Liver (tissue), 8 donors: ENCODE measurements at regions not wholly inside any gene's neighbourhood (a gene's known extent, or its start where the extent isn't known, plus 50 kb on each side); places are given as distances from the start of the nearest gene placed in this dataset.
A peak's percentile ranks its signal among the peaks of the same experiment; 100 is the strongest.

Experiments used
- DNase-seq: peaks from one replicate; pipeline ENCODE4 v3.0.0-alpha.2; 2017; ENCODE audit warnings: low spot score
- H3K27ac ChIP-seq, 2 donors: one replicate each; pipeline ENCODE4 v1.7.0; 2013; ENCODE audit warnings: inconsistent platforms in 2 of 2, low read length in 2 of 2, control low read depth in 1 of 2, low read depth in 1 of 2, mild to moderate bottlenecking in 1 of 2
- H3K27me3 ChIP-seq, 4 donors: one replicate each; pipeline versions ENCODE4 v1.6.1 to v1.7.0; 2013; ENCODE audit warnings: low read length in 3 of 4, inconsistent platforms in 1 of 4, mild to moderate bottlenecking in 1 of 4, moderate library complexity in 1 of 4; ENCODE audit not compliant: control insufficient read depth in 4 of 4, insufficient read depth in 4 of 4
- H3K36me3 ChIP-seq, 4 donors: one replicate each; pipeline versions ENCODE4 v1.6.1 to v1.7.0; 2013; ENCODE audit warnings: low read length in 3 of 4, mild to moderate bottlenecking in 3 of 4, low read depth in 1 of 4, moderate library complexity in 1 of 4; ENCODE audit not compliant: control insufficient read depth in 4 of 4, insufficient read depth in 3 of 4
- H3K4me1 ChIP-seq, 4 donors: one replicate each; pipeline versions ENCODE4 v1.6.1 to v1.7.0; 2013; ENCODE audit warnings: low read length in 3 of 4, mild to moderate bottlenecking in 3 of 4, moderate library complexity in 1 of 4; ENCODE audit not compliant: control insufficient read depth in 4 of 4, insufficient read depth in 4 of 4
- H3K4me3 ChIP-seq, 3 donors: one replicate each; pipeline versions ENCODE4 v1.6.1 to v1.7.0; 2013; ENCODE audit warnings: low read length in 3 of 3, control low read depth in 1 of 3, low read depth in 1 of 3, mild to moderate bottlenecking in 1 of 3
- H3K9ac ChIP-seq, 2 donors: one replicate each; pipeline ENCODE4 v1.7.0; 2013; ENCODE audit warnings: low read length in 2 of 2, mild to moderate bottlenecking in 2 of 2, moderate library complexity in 2 of 2, control low read depth in 1 of 2, low read depth in 1 of 2
- H3K9me3 ChIP-seq, 4 donors: one replicate each; pipeline versions ENCODE4 v1.6.1 to v1.7.0; 2013; ENCODE audit warnings: low read length in 3 of 4; ENCODE audit not compliant: control insufficient read depth in 4 of 4
- CTCF ChIP-seq: fragments of 150-350 bp; IDR thresholded peaks from 2 replicates; pipeline ENCODE4 v1.5.1; 2017; ENCODE audit warnings: improper control_type of control experiment, low read depth, low read length; ENCODE audit not compliant: missing input control
- FOXA1 ChIP-seq: IDR thresholded peaks from 2 replicates; pipeline ENCODE4 v1.6.1; 2016; ENCODE audit warnings: antibody characterized with exemption
- GABPA ChIP-seq, 2 donors: IDR thresholded peaks in 1 of 2; conservative IDR thresholded peaks in 1 of 2; 2 replicates each; pipeline ENCODE4 v1.6.1; 2016; ENCODE audit warnings: antibody characterized with exemption in 2 of 2, mild to moderate bottlenecking in 1 of 2, moderate library complexity in 1 of 2
- JUND ChIP-seq, 2 donors: IDR thresholded peaks; 2 replicates each; pipeline ENCODE4 v1.6.1; 2016; ENCODE audit warnings: antibody characterized with exemption in 2 of 2
- MAX ChIP-seq: IDR thresholded peaks from 2 replicates; pipeline ENCODE4 v1.6.1; 2016; ENCODE audit warnings: antibody characterized with exemption
- NR2F2 ChIP-seq: IDR thresholded peaks from 2 replicates; pipeline ENCODE4 v1.6.1; 2016; ENCODE audit warnings: antibody characterized with exemption
- RAD21 ChIP-seq, 2 donors: IDR thresholded peaks; 2 replicates each; pipeline ENCODE4 v1.6.1; 2016; ENCODE audit warnings: antibody characterized with exemption in 2 of 2, mild to moderate bottlenecking in 2 of 2
- YY1 ChIP-seq: IDR thresholded peaks from 2 replicates; pipeline ENCODE4 v1.6.1; 2016; ENCODE audit warnings: antibody characterized with exemption, mild to moderate bottlenecking
- ZBTB33 ChIP-seq: IDR thresholded peaks from 2 replicates; pipeline ENCODE4 v1.6.1; 2016; ENCODE audit warnings: antibody characterized with exemption
- WGBS: extraction: QIAGEN DNeasy Blood & Tissue Kit; methylation state at CpG from one replicate; pipeline ENCODE4 v1.1.7; 2013; 5-methylcytosine and 5-hydroxymethylcytosine counted together
- TF ChIP-seq, protein P1 (sequence below): IDR thresholded peaks from 2 replicates; pipeline ENCODE4 v1.6.1; 2016; ENCODE audit warnings: antibody characterized with exemption
- donor health status: healthy.
- donor health status: healthy.
- donor health status: healthy.
- donor health status: healthy.
- donor health status: healthy.

DNA sequence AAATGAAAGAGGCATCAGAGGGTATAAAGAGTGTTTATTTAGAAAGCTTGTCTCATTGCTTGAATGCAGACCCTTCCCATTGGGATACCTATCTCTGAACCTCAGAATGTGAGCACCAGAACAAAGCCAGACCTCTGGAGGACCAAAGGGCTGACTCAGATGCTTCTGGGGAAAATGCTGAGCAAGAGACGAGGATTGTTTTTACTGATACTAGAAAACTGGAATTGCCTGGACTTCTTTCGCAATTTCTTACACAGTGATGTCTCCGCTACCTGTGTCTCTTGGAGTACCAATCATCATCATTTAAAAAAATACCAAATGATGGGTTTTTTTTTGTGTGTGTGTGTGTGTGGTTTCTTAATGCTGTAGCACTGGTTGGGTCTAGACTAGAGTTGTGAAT lies 55.6 kb upstream of the CCDC85A start (continued):
- no peak for TF ChIP-seq ZBTB33
- no peak for TF ChIP-seq JUND (IDR thresholded peaks at IDR 0.05)

DNA sequence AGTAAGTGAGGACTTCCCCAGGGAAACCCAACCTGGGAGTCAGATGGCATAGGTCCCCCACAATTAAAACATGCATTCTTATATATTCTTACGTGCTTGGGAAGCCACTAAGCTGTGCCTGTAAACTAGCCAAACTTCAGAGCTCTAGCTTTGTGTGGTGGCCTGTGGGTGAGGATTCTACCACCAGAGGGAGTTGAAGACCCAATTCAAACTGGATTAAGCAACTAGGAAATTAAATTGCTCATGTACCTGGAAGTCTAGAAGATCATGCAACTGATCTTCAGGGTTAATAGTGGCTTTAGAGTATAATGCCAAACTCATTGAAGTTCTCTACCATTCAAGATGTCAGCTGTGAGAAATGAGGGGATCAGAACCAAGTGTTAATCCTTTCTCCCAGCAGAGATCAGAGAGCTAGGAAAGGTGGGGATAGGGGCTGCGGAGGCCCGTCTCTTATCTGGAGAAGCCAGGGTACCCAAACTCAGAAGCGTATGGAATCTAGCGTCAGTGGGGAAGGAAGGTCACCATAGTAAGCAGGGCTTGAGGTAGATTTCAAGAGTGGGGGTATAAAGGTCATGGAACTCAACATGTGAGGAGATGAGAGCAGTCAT lies 53.2 kb upstream of the CCDC85A start:
- Histone ChIP-seq H3K9ac (no peak overlapping the region), H3K27me3 (no peaks in the 10 kb centered on the region), H3K4me3 (no peak overlapping the region), H3K27ac (no peak overlapping the region), H3K36me3 (no peaks in the 10 kb centered on the region), H3K4me1 (no peaks in the 10 kb centered on the region), H3K9me3 (no peaks in the 10 kb centered on the region)
- 59% methylated on average over 5 of the region's 5 CpGs for WGBS
- DNase-seq = no peak
- TF ChIP-seq MAX (no peak), FOXA1 (no peak), NR2F2 (no peak), GABPA (IDR thresholded peaks at IDR 0.05 in 1 of 2, conservative IDR thresholded peaks at IDR 0.05 in 1 of 2) (no peak), CTCF (peak; percentile 61), ZBTB33 (no peak), RAD21 (IDR thresholded peaks at IDR 0.05) (peak; percentile 58 to 72), YY1 (no peak)
- TF ChIP-seq, protein P1, sequence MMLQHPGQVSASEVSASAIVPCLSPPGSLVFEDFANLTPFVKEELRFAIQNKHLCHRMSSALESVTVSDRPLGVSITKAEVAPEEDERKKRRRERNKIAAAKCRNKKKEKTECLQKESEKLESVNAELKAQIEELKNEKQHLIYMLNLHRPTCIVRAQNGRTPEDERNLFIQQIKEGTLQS = no peak

GRCh38 chr2:56132138-56132537 lies 51.7 kb upstream of the CCDC85A start:
- no peak for TF ChIP-seq GABPA (IDR thresholded peaks at IDR 0.05 in 1 of 2, conservative IDR thresholded peaks at IDR 0.05 in 1 of 2)
- TF ChIP-seq CTCF = peak; percentile 44
- peak; percentile 76 to 77 for TF ChIP-seq RAD21 (IDR thresholded peaks at IDR 0.05)
- H3K9ac ChIP-seq = no peak overlapping the region
- WGBS = 1% methylated on average over 1 of the region's 1 CpG
- H3K36me3 ChIP-seq = no peaks in the 10 kb centered on the region
- DNase-seq = no peak
- H3K27ac ChIP-seq = no peak overlapping the region
- no peaks in the 10 kb centered on the region for H3K9me3 ChIP-seq
- no peak overlapping the region for H3K4me3 ChIP-seq
- H3K4me1 ChIP-seq = no peaks in the 10 kb centered on the region
- no peaks in the 10 kb centered on the region for H3K27me3 ChIP-seq
